OCI-LY1 (cell line): ENCODE measurements at regions not wholly inside any gene's neighbourhood (a gene's known extent, or its start where the extent isn't known, plus 50 kb on each side); places are given as distances from the start of the nearest gene placed in this dataset.

Source experiments
- H2AFZ ChIP-seq: fragments of 200-600 bp; sonication (generic), shearing (Covaris generic); 2 replicates; pipeline ENCODE4 v1.6.0; 2014; ENCODE audit warnings: antibody characterized with exemption, mild to moderate bottlenecking, low read length
- H3F3A ChIP-seq: fragments of 200-600 bp; sonication (generic), shearing (Covaris generic); 2 replicates; pipeline ENCODE4 v1.6.0; 2014; ENCODE audit warnings: mild to moderate bottlenecking, antibody characterized with exemption, low read length, moderate library complexity; ENCODE audit not compliant: insufficient read depth
- H3K27ac ChIP-seq: fragments of 200-600 bp; sonication (generic); 2 replicates; pipeline ENCODE4 v1.5.1; 2014; ENCODE audit warnings: low read length, mixed run types, mild to moderate bottlenecking, low read depth; ENCODE audit not compliant: poor library complexity, severe bottlenecking
- H3K27me3 ChIP-seq: fragments of 200-600 bp; sonication (generic); 2 replicates; pipeline ENCODE4 v1.6.0; 2014; ENCODE audit warnings: antibody characterized with exemption, mild to moderate bottlenecking, low read length, moderate library complexity; ENCODE audit not compliant: insufficient read depth
- H3K36me3 ChIP-seq: fragments of 200-600 bp; sonication (generic); 2 replicates; pipeline ENCODE4 v1.6.1; 2014; ENCODE audit warnings: mild to moderate bottlenecking, antibody characterized with exemption, low read length, moderate library complexity, mixed read lengths; ENCODE audit not compliant: insufficient read depth
- H3K4me1 ChIP-seq: fragments of 200-600 bp; sonication (generic); 2 replicates; pipeline ENCODE4 v1.5.1; 2014; ENCODE audit warnings: mild to moderate bottlenecking, low read length, moderate library complexity; ENCODE audit not compliant: insufficient read depth, severe bottlenecking
- H3K4me2 ChIP-seq: fragments of 200-600 bp; sonication (generic), shearing (Covaris generic); 2 replicates; pipeline ENCODE4 v1.6.1; 2014; ENCODE audit warnings: low read length
- H3K4me3 ChIP-seq: fragments of 200-600 bp; sonication (generic); 2 replicates; pipeline ENCODE4 v1.5.1; 2014; ENCODE audit warnings: low read length, low read depth, mild to moderate bottlenecking, mixed read lengths; ENCODE audit not compliant: poor library complexity, severe bottlenecking
- H3K79me2 ChIP-seq: fragments of 200-600 bp; shearing (Covaris generic); 2 replicates; pipeline ENCODE4 v1.6.1; 2016; ENCODE audit warnings: mixed run types, low read length, mixed read lengths; ENCODE audit not compliant: insufficient read depth
- H3K9ac ChIP-seq: fragments of 200-600 bp; sonication (generic), shearing (Covaris generic); 2 replicates; pipeline ENCODE4 v1.6.1; 2014; ENCODE audit warnings: mild to moderate bottlenecking, low read length, mixed read lengths
- H3K9me2 ChIP-seq: fragments of 200-600 bp; sonication (generic), shearing (Covaris generic); 2 replicates; pipeline ENCODE4 v1.6.1; 2014; ENCODE audit warnings: low read depth, mild to moderate bottlenecking, low read length, mixed read lengths
- H3K9me3 ChIP-seq: fragments of 200-600 bp; shearing (Covaris generic); 2 replicates; pipeline ENCODE4 v1.6.1; 2014; ENCODE audit warnings: low read length, mixed read lengths
- H4K20me1 ChIP-seq: fragments of 200-600 bp; sonication (generic), shearing (Covaris generic); 2 replicates; pipeline ENCODE4 v1.6.0; 2016; ENCODE audit warnings: mild to moderate bottlenecking, low read length; ENCODE audit not compliant: insufficient read depth
- EZH2 ChIP-seq: fragments of 200-600 bp; sonication (generic), shearing (Covaris generic); IDR thresholded peaks from 2 replicates; pipeline ENCODE4 v1.8.0; 2017; ENCODE audit warnings: borderline replicate concordance, mixed run types, mild to moderate bottlenecking, antibody characterized with exemption, low read length, moderate library complexity, mixed read lengths
- TF ChIP-seq, protein P1 (sequence below): fragments of 200-600 bp; sonication (generic), shearing (Covaris generic); IDR thresholded peaks from 2 replicates; pipeline ENCODE4 v1.5.1; 2017; ENCODE audit warnings: mild to moderate bottlenecking, antibody characterized with exemption, low read length, moderate library complexity, mixed read lengths

DNA sequence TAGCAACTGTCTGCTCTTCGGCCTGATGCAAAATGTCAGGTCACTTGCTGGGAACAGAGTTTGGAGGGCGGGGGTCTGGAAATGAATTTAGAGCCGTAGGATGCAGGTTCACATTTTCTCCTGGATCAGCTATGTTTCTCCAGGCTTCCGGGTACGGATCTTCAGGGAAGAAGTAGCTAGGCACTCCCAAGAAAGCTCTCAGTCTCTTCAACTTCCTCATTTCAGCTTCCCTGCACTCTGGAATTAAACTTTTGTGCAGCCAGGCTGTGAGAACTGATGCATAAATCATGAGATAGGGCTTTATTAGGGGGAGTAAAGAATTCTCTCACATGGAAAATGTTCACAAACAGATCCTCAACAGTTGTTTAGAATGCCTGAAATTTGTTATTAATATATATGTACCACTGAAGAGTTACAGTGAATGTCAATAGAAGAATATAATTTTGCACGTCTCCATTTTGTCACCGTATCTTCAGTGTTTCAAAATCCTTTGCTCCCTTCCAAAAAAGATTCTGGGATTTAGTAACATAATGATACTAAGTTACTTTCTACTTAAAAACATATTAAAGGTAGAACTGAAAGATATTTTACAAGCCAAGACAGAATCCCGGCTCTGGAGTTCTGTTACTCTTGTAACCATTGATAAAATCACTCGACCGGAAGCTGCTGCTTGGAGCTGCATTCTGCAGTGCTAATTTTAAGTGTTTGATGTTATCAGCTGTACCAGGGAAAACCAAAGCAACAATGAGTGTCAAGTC lies 178.5 kb upstream of the P2RY1 start:
- Histone ChIP-seq H3K9me3 (0 out of 2 replicates have a peak, but pooled peaks cover 2% of the 10 kb centered on the region), H3K4me3 (no peak overlapping the region), H3K79me2 (no peaks in the 10 kb centered on the region), H3K27ac (no peak overlapping the region), H3K4me1 (no peaks in the 10 kb centered on the region), H3K9me2 (no peaks in the 10 kb centered on the region), H3K36me3 (no peaks in the 10 kb centered on the region), H3F3A (no peaks in the 10 kb centered on the region), H3K9ac (no peak overlapping the region), H2AFZ (no peak overlapping the region), H4K20me1 (no peaks in the 10 kb centered on the region), H3K4me2 (no peak overlapping the region), H3K27me3 (no peaks in the 10 kb centered on the region)
- TF ChIP-seq EZH2, result no peak
- TF ChIP-seq, protein P1, sequence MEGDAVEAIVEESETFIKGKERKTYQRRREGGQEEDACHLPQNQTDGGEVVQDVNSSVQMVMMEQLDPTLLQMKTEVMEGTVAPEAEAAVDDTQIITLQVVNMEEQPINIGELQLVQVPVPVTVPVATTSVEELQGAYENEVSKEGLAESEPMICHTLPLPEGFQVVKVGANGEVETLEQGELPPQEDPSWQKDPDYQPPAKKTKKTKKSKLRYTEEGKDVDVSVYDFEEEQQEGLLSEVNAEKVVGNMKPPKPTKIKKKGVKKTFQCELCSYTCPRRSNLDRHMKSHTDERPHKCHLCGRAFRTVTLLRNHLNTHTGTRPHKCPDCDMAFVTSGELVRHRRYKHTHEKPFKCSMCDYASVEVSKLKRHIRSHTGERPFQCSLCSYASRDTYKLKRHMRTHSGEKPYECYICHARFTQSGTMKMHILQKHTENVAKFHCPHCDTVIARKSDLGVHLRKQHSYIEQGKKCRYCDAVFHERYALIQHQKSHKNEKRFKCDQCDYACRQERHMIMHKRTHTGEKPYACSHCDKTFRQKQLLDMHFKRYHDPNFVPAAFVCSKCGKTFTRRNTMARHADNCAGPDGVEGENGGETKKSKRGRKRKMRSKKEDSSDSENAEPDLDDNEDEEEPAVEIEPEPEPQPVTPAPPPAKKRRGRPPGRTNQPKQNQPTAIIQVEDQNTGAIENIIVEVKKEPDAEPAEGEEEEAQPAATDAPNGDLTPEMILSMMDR, result no peak

DNA sequence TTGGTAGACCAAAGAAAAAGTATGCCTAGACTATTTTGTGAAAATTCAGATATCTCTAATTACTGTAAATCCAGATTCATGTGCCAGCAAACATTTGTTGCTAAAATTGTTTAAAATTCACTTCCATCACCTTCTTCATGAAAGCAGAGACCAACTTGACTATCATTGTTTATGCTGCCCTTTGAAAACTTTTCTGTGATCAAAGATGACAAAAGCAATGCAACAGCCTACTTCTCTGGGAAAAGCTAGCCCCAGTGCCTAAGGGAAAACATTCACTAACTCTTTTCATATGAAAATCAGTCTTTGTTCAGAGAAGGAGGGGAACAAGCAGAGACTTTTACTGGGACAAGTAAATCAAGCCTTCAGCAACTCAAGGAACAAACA lies 178.0 kb upstream of the P2RY1 start:
- Histone ChIP-seq H4K20me1 (no peaks in the 10 kb centered on the region), H3K4me3 (no peak overlapping the region), H3F3A (no peaks in the 10 kb centered on the region), H3K27me3 (no peaks in the 10 kb centered on the region), H3K9me3 (0 out of 2 replicates have a peak, but pooled peaks cover 2% of the 10 kb centered on the region), H3K36me3 (no peaks in the 10 kb centered on the region), H3K9me2 (no peaks in the 10 kb centered on the region), H3K4me2 (no peak overlapping the region), H2AFZ (no peak overlapping the region), H3K4me1 (no peaks in the 10 kb centered on the region), H3K9ac (no peak overlapping the region), H3K27ac (no peak overlapping the region), H3K79me2 (no peaks in the 10 kb centered on the region)
- TF ChIP-seq EZH2, result no peak
- TF ChIP-seq, protein P1, result no peak

DNA sequence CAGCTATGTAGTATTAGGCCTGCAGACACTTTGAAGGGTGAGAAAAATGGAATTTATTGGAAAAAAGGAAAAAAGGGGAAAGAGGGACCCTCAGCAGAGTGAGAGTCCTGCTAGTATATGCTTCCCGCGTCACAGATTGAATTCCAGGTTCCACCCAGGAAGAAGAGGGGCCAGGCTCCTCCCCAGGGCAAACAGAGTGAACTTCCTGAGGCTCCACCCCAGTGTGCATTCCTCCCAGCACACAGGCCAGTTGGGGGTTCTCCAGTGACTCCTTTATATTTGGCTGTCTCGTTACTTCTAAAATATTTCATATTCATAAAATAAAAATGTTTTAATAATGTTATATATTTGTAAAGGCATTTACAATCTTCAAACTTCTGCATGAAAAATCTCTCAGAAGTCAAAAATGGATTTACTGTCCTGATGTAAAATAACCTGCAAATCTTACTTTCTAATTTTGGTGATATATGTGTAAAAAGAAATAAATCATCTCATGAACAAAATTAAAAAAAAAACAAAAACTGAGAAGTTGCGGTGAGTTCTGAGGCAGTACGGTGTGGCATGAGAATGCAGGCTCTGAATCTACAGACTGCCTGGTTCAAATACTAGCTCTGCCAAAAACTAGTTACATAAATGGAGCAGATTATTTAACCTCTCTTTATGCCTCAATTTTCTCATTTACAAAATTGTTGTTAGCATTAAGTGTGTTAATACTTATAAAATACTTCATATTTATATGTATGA lies 175.8 kb upstream of the P2RY1 start:
- Histone ChIP-seq H3K27ac (no peak overlapping the region), H2AFZ (no peak overlapping the region), H3K79me2 (no peaks in the 10 kb centered on the region), H3K9me2 (no peaks in the 10 kb centered on the region), H4K20me1 (no peaks in the 10 kb centered on the region), H3K4me2 (no peak overlapping the region), H3K4me1 (no peaks in the 10 kb centered on the region), H3F3A (no peaks in the 10 kb centered on the region), H3K27me3 (no peaks in the 10 kb centered on the region), H3K4me3 (no peak overlapping the region), H3K9me3 (0 out of 2 replicates have a peak, but pooled peaks cover 2% of the 10 kb centered on the region), H3K36me3 (no peaks in the 10 kb centered on the region), H3K9ac (no peak overlapping the region)
- TF ChIP-seq EZH2, result no peak
- TF ChIP-seq, protein P1, result no peak
